HCT116 (cell line): ENCODE measurements at regions not wholly inside any gene's neighbourhood (a gene's known extent, or its start where the extent isn't known, plus 50 kb on each side); places are given as distances from the start of the nearest gene placed in this dataset.

ENCODE experiments used
- ATAC-seq: fragments of 200-7000 bp; cut with Tn5 transposase; 2 replicates; pipeline ENCODE4 v1.9.1; 2020; ENCODE audit warnings: mild to moderate bottlenecking, moderate library complexity
- BruUV-seq: library from RNA; stranded (reverse); fragments of 400-500 nt; replicated peaks from 2 replicates; lab custom pipeline; 2021; lab: Mats Ljungman, UMichigan
- CTCF ChIA-PET: fragments of 300-600 bp; sonication (Branson Sonifier 250); formaldehyde crosslinking; loops from one replicate; lab custom pipeline; 2021; ENCODE audit warnings: antibody characterized with exemption; lab: Charles Lee
- POLR2A ChIA-PET: fragments of 300-600, 350-600 bp; sonication (Branson Sonifier 250); formaldehyde crosslinking; loops from one replicate; lab custom pipeline; 2021; ENCODE audit warnings: antibody characterized with exemption; lab: Charles Lee
- RAD21 ChIA-PET, 2 experiments: fragments of 300-600 bp; sonication (Branson Sonifier 250); formaldehyde crosslinking; loops; one replicate each; lab custom pipeline; 2023; ENCODE audit warnings: low total read pairs in 2 of 2; ENCODE audit not compliant: uncharacterized antibody in 2 of 2, unreplicated experiment in 2 of 2, low non-redundant PET in 1 of 2; lab: Charles Lee
- DNase-seq: peaks from one replicate; pipeline ENCODE4 v3.0.0-alpha.2; 2010; ENCODE audit warnings: low read depth, low spot score
- H2AFZ ChIP-seq: fragments of 200-600 bp; shearing (Covaris generic), sonication (generic); 2 replicates; pipeline ENCODE4 v1.6.1; 2017; ENCODE audit warnings: low read depth, mixed run types, mixed read lengths, antibody characterized with exemption, low read length; ENCODE audit not compliant: poor library complexity, severe bottlenecking
- H3K27ac ChIP-seq: 2 replicates; pipeline ENCODE4 v1.5.1; 2012; ENCODE audit warnings: low read depth, low read length
- H3K27me3 ChIP-seq: fragments of 200-600 bp; sonication (generic); 2 replicates; pipeline ENCODE4 v1.6.1; 2016; ENCODE audit warnings: mixed run types, low read length, mixed read lengths; ENCODE audit not compliant: insufficient read depth
- H3K36me3 ChIP-seq, 2 experiments: fragments of 200-500 bp in 1 of 2; fragments of 200-600 bp in 1 of 2; sonication (Bioruptor generic) in 1 of 2; sonication (generic) in 1 of 2; 2 replicates each; pipeline versions ENCODE4 v1.5.1 to v1.6.1; 2014 to 2016; ENCODE audit warnings: low read length in 2 of 2, inconsistent platforms in 1 of 2, mixed read lengths in 1 of 2, mixed run types in 1 of 2; ENCODE audit not compliant: insufficient read depth in 2 of 2, control insufficient read depth in 1 of 2
- H3K4me1 ChIP-seq, 2 experiments: fragments of 200-600 bp in 1 of 2; sonication (generic) in 1 of 2; 2 replicates each; pipeline versions ENCODE4 v1.5.1 to v1.6.1; 2012 to 2017; ENCODE audit warnings: low read length in 2 of 2, inconsistent platforms in 1 of 2, mild to moderate bottlenecking in 1 of 2, mixed read lengths in 1 of 2, mixed run types in 1 of 2, moderate library complexity in 1 of 2; ENCODE audit not compliant: insufficient read depth in 2 of 2, control insufficient read depth in 1 of 2
- H3K4me2 ChIP-seq: fragments of 200-600 bp; sonication (generic); 2 replicates; pipeline ENCODE4 v1.6.1; 2017; ENCODE audit warnings: mixed run types, low read length, mixed read lengths
- H3K4me3 ChIP-seq, 2 experiments: fragments of 200-600 bp in 1 of 2; sonication (generic) in 1 of 2; replicated peaks in 1 of 2; 2 replicates each; pipeline ENCODE4 v1.5.1; 2011 to 2016; ENCODE audit warnings: low read length in 2 of 2, control low read depth in 1 of 2, low read depth in 1 of 2, mild to moderate bottlenecking in 1 of 2, mixed read lengths in 1 of 2, mixed run types in 1 of 2
- H3K79me2 ChIP-seq: fragments of 200-600 bp; sonication (generic); 2 replicates; pipeline ENCODE4 v1.6.1; 2017; ENCODE audit warnings: mild to moderate bottlenecking, mixed run types, low read length, moderate library complexity, mixed read lengths; ENCODE audit not compliant: insufficient read depth
- H3K9ac ChIP-seq: fragments of 200-600 bp; sonication (generic); 2 replicates; pipeline ENCODE4 v1.6.1; 2016; ENCODE audit warnings: low read length, mixed read lengths
- H3K9me2 ChIP-seq: fragments of 200-600 bp; sonication (generic), shearing (Covaris generic); 2 replicates; pipeline ENCODE4 v1.6.1; 2017; ENCODE audit warnings: mixed run types, mild to moderate bottlenecking, moderate library complexity; ENCODE audit not compliant: insufficient read depth
- H3K9me3 ChIP-seq, 2 experiments: fragments of 200-500 bp in 1 of 2; fragments of 200-600 bp in 1 of 2; sonication (Bioruptor generic) in 1 of 2; sonication (generic) in 1 of 2; 2 replicates each; pipeline ENCODE4 v1.6.1; 2014 to 2017; ENCODE audit warnings: low read length in 2 of 2, mixed read lengths in 2 of 2, inconsistent platforms in 1 of 2, low read depth in 1 of 2, mild to moderate bottlenecking in 1 of 2, mixed run types in 1 of 2, moderate library complexity in 1 of 2; ENCODE audit not compliant: control insufficient read depth in 1 of 2, insufficient read depth in 1 of 2
- H4K20me1 ChIP-seq: fragments of 200-600 bp; sonication (generic), shearing (Covaris generic); 2 replicates; pipeline ENCODE4 v1.6.1; 2017; ENCODE audit warnings: mixed run types, mild to moderate bottlenecking, moderate library complexity; ENCODE audit not compliant: insufficient read depth
- CBX3 ChIP-seq: IDR thresholded peaks from 2 replicates; pipeline ENCODE4 v1.6.1; 2012; ENCODE audit warnings: low read depth
- CEBPB ChIP-seq: IDR thresholded peaks from 2 replicates; pipeline ENCODE4 v1.6.1; 2012; ENCODE audit warnings: low read depth
- JUND ChIP-seq: IDR thresholded peaks from 2 replicates; pipeline ENCODE4 v1.6.1; 2012
- RAD21 ChIP-seq: IDR thresholded peaks from 2 replicates; pipeline ENCODE4 v1.6.1; 2012; ENCODE audit warnings: low read depth, mild to moderate bottlenecking
- SIN3A ChIP-seq: IDR thresholded peaks from 2 replicates; pipeline ENCODE4 v1.6.1; 2012; ENCODE audit warnings: low read depth
- SP1 ChIP-seq: IDR thresholded peaks from 2 replicates; pipeline ENCODE4 v1.6.1; 2012; ENCODE audit warnings: low read depth
- SRF ChIP-seq: IDR thresholded peaks from 2 replicates; pipeline ENCODE4 v1.6.1; 2012; ENCODE audit warnings: low read depth
- TCF7L2 ChIP-seq: IDR thresholded peaks from 2 replicates; pipeline ENCODE4 v1.7.0; 2011; ENCODE audit warnings: borderline replicate concordance, inconsistent platforms; ENCODE audit not compliant: insufficient read depth, insufficient read length; ENCODE audit errors: extremely low read depth
- YY1 ChIP-seq: IDR thresholded peaks from 2 replicates; pipeline ENCODE4 v1.6.1; 2011; ENCODE audit warnings: low read length, low read depth, moderate library complexity, mild to moderate bottlenecking; ENCODE audit not compliant: insufficient replicate concordance; ENCODE audit errors: extremely low read depth
- ZNF274 ChIP-seq: fragments of 200-500 bp; sonication (Bioruptor generic); IDR thresholded peaks from 2 replicates; pipeline ENCODE4 v1.6.1; 2014; ENCODE audit warnings: mild to moderate bottlenecking, low read depth, low read length, inconsistent platforms
- intact Hi-C: fragments of 100-400 bp; cut with micrococcal nuclease; formaldehyde crosslinking; loops from 2 replicates; pipeline ENCODE4 v1.10.0; 2022
- TF ChIP-seq, protein P1 (sequence below): IDR thresholded peaks from 2 replicates; pipeline ENCODE4 v1.6.1; 2012
- TF ChIP-seq, protein P2 (sequence below), 3 experiments: fragments of 200-600 bp in 1 of 3; sonication (generic) in 1 of 3; IDR thresholded peaks in 2 of 3; conservative IDR thresholded peaks in 1 of 3; 2 replicates each; pipeline ENCODE4 v1.5.1; 2012 to 2017; ENCODE audit warnings: low read depth in 2 of 3, low read length in 2 of 3, antibody characterized with exemption in 1 of 3, borderline replicate concordance in 1 of 3, control low read depth in 1 of 3, mild to moderate bottlenecking in 1 of 3, mixed read lengths in 1 of 3, mixed run types in 1 of 3, moderate library complexity in 1 of 3; ENCODE audit not compliant: insufficient read depth in 1 of 3
- TF ChIP-seq, protein P3 (sequence below): IDR thresholded peaks from 2 replicates; pipeline ENCODE4 v1.6.1; 2011; ENCODE audit warnings: mild to moderate bottlenecking, low read length, moderate library complexity; ENCODE audit not compliant: insufficient replicate concordance; ENCODE audit errors: extremely low read depth
- TF ChIP-seq, protein P4 (sequence below): IDR thresholded peaks from 2 replicates; pipeline ENCODE4 v1.6.1; 2012

DNA sequence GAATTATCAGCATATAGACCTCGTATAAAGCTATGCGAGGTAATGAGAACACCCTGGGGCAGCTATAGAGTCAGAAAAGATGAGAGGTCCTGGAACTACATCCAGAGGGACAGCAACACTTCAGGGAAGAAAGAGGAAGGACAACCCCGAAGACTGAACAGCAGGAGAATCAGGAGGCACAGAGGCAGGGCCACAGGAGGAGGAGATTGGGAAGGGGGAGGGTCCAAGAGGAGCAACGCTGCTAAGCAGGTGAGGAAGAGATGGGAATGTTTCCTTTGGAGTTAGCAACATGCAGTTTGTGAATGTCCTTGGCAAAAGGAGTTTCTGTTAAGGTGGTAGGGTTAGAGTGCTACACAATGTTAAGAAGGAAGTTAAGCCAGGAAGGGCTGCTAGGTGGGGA, 79.5 kb upstream of the OLIG3 start:
- Histone ChIP-seq H3K4me2 (no peak overlapping the region), H3K27me3 (0 out of 2 replicates have a peak, but pooled peaks cover 8% of the 10 kb centered on the region), H3K4me3 (no peak overlapping the region), H3K9me3 (no peaks in the 10 kb centered on the region), H3K79me2 (no peaks in the 10 kb centered on the region), H3K36me3 (no peaks in the 10 kb centered on the region), H4K20me1 (no peaks in the 10 kb centered on the region), H3K27ac (no peak overlapping the region), H3K9me2 (no peaks in the 10 kb centered on the region), H3K4me1 (no peaks in the 10 kb centered on the region), H2AFZ (no peak overlapping the region), H3K9ac (no peak overlapping the region)
- POLR2A ChIA-PET = no interaction called here
- ATAC-seq (no peak), DNase-seq (no peak)
- RAD21 ChIA-PET = no interaction called here
- intact Hi-C loops = no loop called here
- TF ChIP-seq SIN3A = no peak
- TF ChIP-seq, protein P1, sequence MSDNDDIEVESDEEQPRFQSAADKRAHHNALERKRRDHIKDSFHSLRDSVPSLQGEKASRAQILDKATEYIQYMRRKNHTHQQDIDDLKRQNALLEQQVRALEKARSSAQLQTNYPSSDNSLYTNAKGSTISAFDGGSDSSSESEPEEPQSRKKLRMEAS = no peak
- TF ChIP-seq RAD21 = no peak
- TF ChIP-seq CBX3 = no peak
- no peak for TF ChIP-seq SP1
- TF ChIP-seq ZNF274 = no peak
- TF ChIP-seq SRF = no peak
- TF ChIP-seq, protein P2, sequence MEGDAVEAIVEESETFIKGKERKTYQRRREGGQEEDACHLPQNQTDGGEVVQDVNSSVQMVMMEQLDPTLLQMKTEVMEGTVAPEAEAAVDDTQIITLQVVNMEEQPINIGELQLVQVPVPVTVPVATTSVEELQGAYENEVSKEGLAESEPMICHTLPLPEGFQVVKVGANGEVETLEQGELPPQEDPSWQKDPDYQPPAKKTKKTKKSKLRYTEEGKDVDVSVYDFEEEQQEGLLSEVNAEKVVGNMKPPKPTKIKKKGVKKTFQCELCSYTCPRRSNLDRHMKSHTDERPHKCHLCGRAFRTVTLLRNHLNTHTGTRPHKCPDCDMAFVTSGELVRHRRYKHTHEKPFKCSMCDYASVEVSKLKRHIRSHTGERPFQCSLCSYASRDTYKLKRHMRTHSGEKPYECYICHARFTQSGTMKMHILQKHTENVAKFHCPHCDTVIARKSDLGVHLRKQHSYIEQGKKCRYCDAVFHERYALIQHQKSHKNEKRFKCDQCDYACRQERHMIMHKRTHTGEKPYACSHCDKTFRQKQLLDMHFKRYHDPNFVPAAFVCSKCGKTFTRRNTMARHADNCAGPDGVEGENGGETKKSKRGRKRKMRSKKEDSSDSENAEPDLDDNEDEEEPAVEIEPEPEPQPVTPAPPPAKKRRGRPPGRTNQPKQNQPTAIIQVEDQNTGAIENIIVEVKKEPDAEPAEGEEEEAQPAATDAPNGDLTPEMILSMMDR (IDR thresholded peaks at IDR 0.05 in 2 of 3, conservative IDR thresholded peaks at IDR 0.05 in 1 of 3; ENCODE audit: borderline replicate concordance in 1 of 3, insufficient read depth in 1 of 3, low read depth in 2 of 3, low read length in 2 of 3) = no peak
- no peak for TF ChIP-seq TCF7L2
- TF ChIP-seq, protein P3, sequence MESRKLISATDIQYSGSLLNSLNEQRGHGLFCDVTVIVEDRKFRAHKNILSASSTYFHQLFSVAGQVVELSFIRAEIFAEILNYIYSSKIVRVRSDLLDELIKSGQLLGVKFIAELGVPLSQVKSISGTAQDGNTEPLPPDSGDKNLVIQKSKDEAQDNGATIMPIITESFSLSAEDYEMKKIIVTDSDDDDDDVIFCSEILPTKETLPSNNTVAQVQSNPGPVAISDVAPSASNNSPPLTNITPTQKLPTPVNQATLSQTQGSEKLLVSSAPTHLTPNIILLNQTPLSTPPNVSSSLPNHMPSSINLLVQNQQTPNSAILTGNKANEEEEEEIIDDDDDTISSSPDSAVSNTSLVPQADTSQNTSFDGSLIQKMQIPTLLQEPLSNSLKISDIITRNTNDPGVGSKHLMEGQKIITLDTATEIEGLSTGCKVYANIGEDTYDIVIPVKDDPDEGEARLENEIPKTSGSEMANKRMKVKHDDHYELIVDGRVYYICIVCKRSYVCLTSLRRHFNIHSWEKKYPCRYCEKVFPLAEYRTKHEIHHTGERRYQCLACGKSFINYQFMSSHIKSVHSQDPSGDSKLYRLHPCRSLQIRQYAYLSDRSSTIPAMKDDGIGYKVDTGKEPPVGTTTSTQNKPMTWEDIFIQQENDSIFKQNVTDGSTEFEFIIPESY = no peak
- no peak for TF ChIP-seq JUND
- no peak for TF ChIP-seq CEBPB
- TF ChIP-seq, protein P4, sequence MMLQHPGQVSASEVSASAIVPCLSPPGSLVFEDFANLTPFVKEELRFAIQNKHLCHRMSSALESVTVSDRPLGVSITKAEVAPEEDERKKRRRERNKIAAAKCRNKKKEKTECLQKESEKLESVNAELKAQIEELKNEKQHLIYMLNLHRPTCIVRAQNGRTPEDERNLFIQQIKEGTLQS = no peak
- no peak for TF ChIP-seq YY1
- CTCF ChIA-PET = no interaction called here
- no TSS peak for BruUV-seq
